Esophagus squamous epithelium (tissue), 4 donors: ENCODE measurements at regions not wholly inside any gene's neighbourhood (a gene's known extent, or its start where the extent isn't known, plus 50 kb on each side); places are given as distances from the start of the nearest gene placed in this dataset.

Experiments
- CTCF ChIP-seq, 6 experiments: fragments of 450-650 bp in 4 of 6; fragments of 200-600 bp in 2 of 6; sonication (generic) in 2 of 6; IDR thresholded peaks; one replicate each; pipeline ENCODE4 v1.5.1; 2016 to 2019; ENCODE audit warnings: antibody characterized with exemption in 6 of 6, mild to moderate bottlenecking in 4 of 6, moderate library complexity in 4 of 6
- POLR2A ChIP-seq, 4 donors: fragments of 450-650 bp; IDR thresholded peaks; one replicate each; pipeline ENCODE4 v1.6.1; 2017; ENCODE audit warnings: antibody characterized with exemption in 4 of 4, mild to moderate bottlenecking in 4 of 4, moderate library complexity in 3 of 4

DNA sequence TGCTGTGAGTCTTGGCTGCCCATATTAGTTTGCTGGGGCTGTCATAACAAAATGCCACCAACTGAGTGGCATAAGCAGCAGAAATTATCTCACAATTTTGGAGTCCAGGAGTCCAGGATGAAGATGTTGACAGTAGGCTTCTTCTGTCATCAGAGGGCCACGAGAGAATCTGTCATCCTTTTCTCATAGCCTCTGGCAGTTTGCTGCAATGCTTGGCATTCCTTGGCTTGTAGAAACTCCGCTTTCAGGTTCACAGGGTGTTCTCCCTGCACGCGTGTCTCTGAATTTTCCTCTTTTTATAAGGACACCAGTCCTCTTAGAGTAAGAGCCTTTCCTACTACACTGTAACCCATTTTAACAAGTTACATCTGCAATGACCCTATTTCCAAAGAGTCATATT is 838.4 kb downstream of the TFAP2A start:
- no peak for TF ChIP-seq CTCF (IDR thresholded peaks at IDR 0.05)
- no peak for TF ChIP-seq POLR2A (IDR thresholded peaks at IDR 0.05)
